ENCODE measurements at regions not wholly inside any gene's neighbourhood (a gene's known extent, or its start where the extent isn't known, plus 50 kb on each side); places are given as distances from the start of the nearest gene placed in this dataset.
"Not testable (repeated sequence)": the region's sequence is repeated elsewhere in the genome, so short reads cannot be mapped to it uniquely, and the experiment has no call there.

DNA sequence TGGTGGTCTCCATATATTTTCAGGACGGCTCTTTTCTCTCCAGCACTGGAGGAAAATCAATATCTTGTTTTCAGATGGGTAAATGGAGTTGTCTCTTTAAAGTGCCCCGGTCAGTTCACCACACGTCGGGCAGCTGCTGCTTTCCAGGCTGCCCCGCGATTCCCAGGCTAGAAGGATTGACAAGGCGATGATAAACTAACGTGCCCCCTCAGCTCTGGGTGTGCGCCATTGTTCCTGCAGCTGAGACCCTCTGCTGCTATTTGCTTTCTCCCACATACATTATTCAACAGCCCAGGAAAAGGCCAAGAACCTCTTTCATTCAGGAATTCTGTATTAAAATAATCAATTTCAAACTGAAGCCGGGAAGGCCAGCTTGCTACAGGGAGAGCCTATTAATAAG, 254.5 kb downstream of the SOX3 start:
- no peak overlapping the region for H3K4me3 ChIP-seq (ENCODE audit: low read depth, low read length)
- DNase-seq (ENCODE audit: low read depth), result no peak
- TF ChIP-seq, protein P1, sequence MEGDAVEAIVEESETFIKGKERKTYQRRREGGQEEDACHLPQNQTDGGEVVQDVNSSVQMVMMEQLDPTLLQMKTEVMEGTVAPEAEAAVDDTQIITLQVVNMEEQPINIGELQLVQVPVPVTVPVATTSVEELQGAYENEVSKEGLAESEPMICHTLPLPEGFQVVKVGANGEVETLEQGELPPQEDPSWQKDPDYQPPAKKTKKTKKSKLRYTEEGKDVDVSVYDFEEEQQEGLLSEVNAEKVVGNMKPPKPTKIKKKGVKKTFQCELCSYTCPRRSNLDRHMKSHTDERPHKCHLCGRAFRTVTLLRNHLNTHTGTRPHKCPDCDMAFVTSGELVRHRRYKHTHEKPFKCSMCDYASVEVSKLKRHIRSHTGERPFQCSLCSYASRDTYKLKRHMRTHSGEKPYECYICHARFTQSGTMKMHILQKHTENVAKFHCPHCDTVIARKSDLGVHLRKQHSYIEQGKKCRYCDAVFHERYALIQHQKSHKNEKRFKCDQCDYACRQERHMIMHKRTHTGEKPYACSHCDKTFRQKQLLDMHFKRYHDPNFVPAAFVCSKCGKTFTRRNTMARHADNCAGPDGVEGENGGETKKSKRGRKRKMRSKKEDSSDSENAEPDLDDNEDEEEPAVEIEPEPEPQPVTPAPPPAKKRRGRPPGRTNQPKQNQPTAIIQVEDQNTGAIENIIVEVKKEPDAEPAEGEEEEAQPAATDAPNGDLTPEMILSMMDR (IDR thresholded peaks at IDR 0.05; ENCODE audit: low read depth, low read length, missing control alignments), result no peak
- in situ Hi-C loops (cut with HindIII; ENCODE audit: low sequenced_read_pairs), result no loop called here

DNA sequence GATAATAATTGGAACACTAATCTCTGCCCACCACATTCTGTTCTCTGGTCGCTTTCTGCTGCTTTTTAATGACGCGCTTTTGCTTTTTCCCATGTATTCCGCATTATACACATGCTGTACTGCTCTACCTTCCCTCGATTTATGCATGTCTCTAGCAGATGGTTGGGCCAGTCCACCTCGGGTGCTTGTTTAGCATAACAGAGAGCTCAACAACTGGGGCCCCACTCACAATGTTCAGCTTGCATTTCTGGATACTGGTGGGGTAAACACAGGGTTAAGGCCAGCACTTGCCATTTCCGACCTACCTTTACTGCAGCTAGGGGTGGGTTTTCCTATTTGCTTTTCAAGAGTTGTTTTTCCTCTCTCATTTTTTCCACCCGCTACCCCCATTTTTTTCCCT, 255.8 kb downstream of the SOX3 start:
- TF ChIP-seq, protein P1 (IDR thresholded peaks at IDR 0.05; ENCODE audit: low read depth, low read length, missing control alignments), result no peak
- in situ Hi-C loops (cut with HindIII; ENCODE audit: low sequenced_read_pairs), result no loop called here
- no peak for DNase-seq (ENCODE audit: low read depth)
- H3K4me3 ChIP-seq (ENCODE audit: low read depth, low read length), result no peak overlapping the region

- TF ChIP-seq, protein P1 (IDR thresholded peaks at IDR 0.05; ENCODE audit: low read depth, low read length, missing control alignments), result no peak
- in situ Hi-C loops (cut with HindIII; ENCODE audit: low sequenced_read_pairs), result no loop called here
- peak; percentile 3 for DNase-seq (ENCODE audit: low read depth)
Observed at GRCh38 chrX:140229191-140229590, 263.9 kb upstream of the CXorf66 start.

GRCh38 chrX:140226037-140226436, 260.7 kb upstream of the CXorf66 start:
- peak; percentile 49 for DNase-seq (ENCODE audit: low read depth)
- in situ Hi-C loops (cut with HindIII; ENCODE audit: low sequenced_read_pairs); H3K4me3 ChIP-seq (ENCODE audit: low read depth, low read length): not testable (repeated sequence)

More at GRCh38 chrX:140229191-140229590, 263.9 kb upstream of the CXorf66 start:
- no peak overlapping the region for H3K4me3 ChIP-seq (ENCODE audit: low read depth, low read length)

DNA sequence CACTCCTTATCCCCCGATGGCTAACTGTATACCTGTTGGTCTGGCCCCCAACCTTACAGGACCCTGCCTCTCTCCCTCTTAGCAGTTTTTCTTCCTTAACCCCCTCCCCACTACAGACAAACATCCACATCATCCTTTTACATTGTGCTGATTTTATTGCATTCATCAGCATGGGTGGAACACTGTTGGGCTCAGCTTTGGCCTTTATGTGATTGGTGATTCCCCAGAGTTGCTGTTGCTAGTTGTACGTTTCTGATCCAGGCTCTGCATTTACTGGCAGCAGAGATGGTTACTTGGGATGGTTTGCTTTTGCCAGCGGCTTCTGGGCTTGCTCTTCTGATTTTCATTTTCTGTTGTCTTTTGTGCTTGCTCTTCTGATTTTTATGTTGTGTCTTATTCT, 250.6 kb upstream of the CXorf66 start:
- DNase-seq (ENCODE audit: low read depth); H3K4me3 ChIP-seq (ENCODE audit: low read depth, low read length); in situ Hi-C loops (cut with HindIII; ENCODE audit: low sequenced_read_pairs): not testable (repeated sequence)

GRCh38 chrX:140214518-140214917, 249.2 kb upstream of the CXorf66 start:
- DNase-seq (ENCODE audit: low read depth); H3K4me3 ChIP-seq (ENCODE audit: low read depth, low read length); in situ Hi-C loops (cut with HindIII; ENCODE audit: low sequenced_read_pairs): not testable (repeated sequence)

DNA sequence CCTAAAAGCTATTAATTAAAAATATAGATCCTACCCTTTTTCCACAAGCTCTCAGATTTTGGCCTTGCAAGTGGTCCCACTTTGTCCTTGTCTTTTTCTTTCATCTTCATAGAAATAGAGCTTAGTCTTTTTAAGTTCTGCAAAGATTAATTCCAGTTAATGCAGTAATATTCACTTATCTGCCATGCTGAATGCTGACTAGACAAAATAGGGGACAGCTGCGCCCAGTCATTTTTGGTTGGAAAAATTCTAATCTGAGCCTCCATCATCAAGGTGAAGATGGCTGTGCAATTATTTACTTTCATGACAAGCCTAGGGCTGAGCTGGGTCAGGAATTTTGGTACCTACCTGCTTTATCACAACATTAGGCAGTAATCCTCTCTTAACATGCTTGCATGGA, 241.3 kb upstream of the CXorf66 start:
- no peak for DNase-seq (ENCODE audit: low read depth)
- in situ Hi-C loops (cut with HindIII; ENCODE audit: low sequenced_read_pairs), result no loop called here
- no peak overlapping the region for H3K4me3 ChIP-seq (ENCODE audit: low read depth, low read length)
- TF ChIP-seq, protein P1 (IDR thresholded peaks at IDR 0.05; ENCODE audit: low read depth, low read length, missing control alignments), result no peak

DNA sequence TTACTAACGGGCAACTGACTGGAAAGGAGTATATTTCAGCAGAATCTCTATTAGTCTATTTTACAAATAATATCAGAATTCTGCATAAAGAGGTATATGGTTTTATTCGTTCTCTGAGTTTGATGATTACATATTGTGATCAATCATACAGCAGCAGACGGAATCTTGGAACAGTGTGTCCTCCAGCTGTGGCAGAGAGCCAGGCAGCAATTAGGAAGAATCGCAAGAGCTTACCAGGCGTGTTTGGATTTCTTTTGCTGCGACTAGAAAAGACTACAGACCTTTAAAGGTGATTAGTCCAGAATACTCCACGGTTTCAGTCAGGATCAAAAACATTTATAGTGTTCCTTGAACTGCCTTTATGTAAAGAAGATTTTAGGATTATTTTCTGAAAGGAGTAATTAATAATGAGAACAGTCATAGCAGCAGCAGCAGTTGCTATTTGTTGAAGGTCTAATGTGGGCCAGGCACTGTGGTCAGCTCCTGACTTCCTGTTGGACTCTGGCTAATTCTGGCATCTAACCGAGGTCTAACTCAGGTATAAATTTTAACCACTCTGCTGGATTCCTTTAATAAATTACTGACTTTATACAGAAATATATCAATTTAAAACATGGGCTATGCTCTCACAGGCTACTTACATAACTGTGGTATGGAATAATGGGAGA, 225.3 kb upstream of the CXorf66 start:
- in situ Hi-C loops (cut with HindIII; ENCODE audit: low sequenced_read_pairs), result no loop called here
- peak; percentile 15 for DNase-seq (ENCODE audit: low read depth)
- H3K4me3 ChIP-seq (ENCODE audit: low read depth, low read length), result no peak overlapping the region
- TF ChIP-seq, protein P1 (IDR thresholded peaks at IDR 0.05; ENCODE audit: low read depth, low read length, missing control alignments), result no peak
